ENCODE measurements at regions not wholly inside any gene's neighbourhood (a gene's known extent, or its start where the extent isn't known, plus 50 kb on each side); places are given as distances from the start of the nearest gene placed in this dataset.

- TF ChIP-seq, protein P1, sequence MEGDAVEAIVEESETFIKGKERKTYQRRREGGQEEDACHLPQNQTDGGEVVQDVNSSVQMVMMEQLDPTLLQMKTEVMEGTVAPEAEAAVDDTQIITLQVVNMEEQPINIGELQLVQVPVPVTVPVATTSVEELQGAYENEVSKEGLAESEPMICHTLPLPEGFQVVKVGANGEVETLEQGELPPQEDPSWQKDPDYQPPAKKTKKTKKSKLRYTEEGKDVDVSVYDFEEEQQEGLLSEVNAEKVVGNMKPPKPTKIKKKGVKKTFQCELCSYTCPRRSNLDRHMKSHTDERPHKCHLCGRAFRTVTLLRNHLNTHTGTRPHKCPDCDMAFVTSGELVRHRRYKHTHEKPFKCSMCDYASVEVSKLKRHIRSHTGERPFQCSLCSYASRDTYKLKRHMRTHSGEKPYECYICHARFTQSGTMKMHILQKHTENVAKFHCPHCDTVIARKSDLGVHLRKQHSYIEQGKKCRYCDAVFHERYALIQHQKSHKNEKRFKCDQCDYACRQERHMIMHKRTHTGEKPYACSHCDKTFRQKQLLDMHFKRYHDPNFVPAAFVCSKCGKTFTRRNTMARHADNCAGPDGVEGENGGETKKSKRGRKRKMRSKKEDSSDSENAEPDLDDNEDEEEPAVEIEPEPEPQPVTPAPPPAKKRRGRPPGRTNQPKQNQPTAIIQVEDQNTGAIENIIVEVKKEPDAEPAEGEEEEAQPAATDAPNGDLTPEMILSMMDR (IDR thresholded peaks at IDR 0.05; ENCODE audit: insufficient read depth, low read length, poor library complexity, severe bottlenecking), result no peak
- Histone ChIP-seq H3K27me3 (ENCODE audit: control insufficient read depth, insufficient read depth, low read length) (peaks cover 10% of the 10 kb centered on the region), H3K4me3 (ENCODE audit: low read depth, low read length) (no peak overlapping the region), H3K36me3 (ENCODE audit: control insufficient read depth, insufficient read depth, low read length) (no peaks in the 10 kb centered on the region)
- DNase-seq (ENCODE audit: low read depth), result no peak
These were observed 93.1 kb downstream of the PCDH1 start for GRCh38 chr5:141785135-141785534.

DNA sequence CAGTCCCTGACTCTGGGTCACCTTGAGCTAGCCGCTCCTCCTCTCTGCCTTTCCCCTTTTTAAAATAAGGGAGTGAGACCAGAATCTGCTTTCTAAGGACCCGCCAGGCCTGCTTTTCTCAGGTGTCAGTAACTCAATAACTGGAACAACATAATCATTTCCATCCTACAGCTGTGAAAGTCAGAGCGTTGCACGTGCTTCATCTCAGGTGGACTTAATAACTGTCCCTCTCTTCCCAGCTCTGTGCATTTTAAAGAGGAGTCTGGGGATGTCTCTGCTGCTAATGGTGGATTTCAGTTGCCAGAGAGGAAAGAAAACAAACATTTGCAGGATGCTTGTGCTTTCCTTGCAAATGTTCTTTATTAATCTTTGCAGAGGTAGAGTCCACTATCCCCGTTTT is 93.7 kb downstream of the PCDH1 start:
- DNase-seq (ENCODE audit: low read depth), result no peak
- peaks cover 10% of the 10 kb centered on the region for H3K27me3 ChIP-seq (ENCODE audit: control insufficient read depth, insufficient read depth, low read length)
- no peak overlapping the region for H3K4me3 ChIP-seq (ENCODE audit: low read depth, low read length)
- no peaks in the 10 kb centered on the region for H3K36me3 ChIP-seq (ENCODE audit: control insufficient read depth, insufficient read depth, low read length)
- TF ChIP-seq, protein P1 (IDR thresholded peaks at IDR 0.05; ENCODE audit: insufficient read depth, low read length, poor library complexity, severe bottlenecking), result no peak

GRCh38 chr5:141783947-141784296 is 94.3 kb downstream of the PCDH1 start:
- H3K27me3 ChIP-seq (ENCODE audit: control insufficient read depth, insufficient read depth, low read length), result peaks cover 7% of the 10 kb centered on the region
- H3K36me3 ChIP-seq (ENCODE audit: control insufficient read depth, insufficient read depth, low read length), result no peaks in the 10 kb centered on the region
- TF ChIP-seq, protein P1 (IDR thresholded peaks at IDR 0.05; ENCODE audit: insufficient read depth, low read length, poor library complexity, severe bottlenecking), result no peak
- no peak overlapping the region for H3K4me3 ChIP-seq (ENCODE audit: low read depth, low read length)
- no peak for DNase-seq (ENCODE audit: low read depth)

GRCh38 chr5:141783005-141783946 is 94.9 kb downstream of the PCDH1 start:
- peaks cover 1% of the 10 kb centered on the region for H3K27me3 ChIP-seq (ENCODE audit: control insufficient read depth, insufficient read depth, low read length)
- H3K36me3 ChIP-seq (ENCODE audit: control insufficient read depth, insufficient read depth, low read length), result no peaks in the 10 kb centered on the region
- no peak overlapping the region for H3K4me3 ChIP-seq (ENCODE audit: low read depth, low read length)
- TF ChIP-seq, protein P1 (IDR thresholded peaks at IDR 0.05; ENCODE audit: insufficient read depth, low read length, poor library complexity, severe bottlenecking), result no peak
- DNase-seq (ENCODE audit: low read depth), result peak; percentile 62

DNA sequence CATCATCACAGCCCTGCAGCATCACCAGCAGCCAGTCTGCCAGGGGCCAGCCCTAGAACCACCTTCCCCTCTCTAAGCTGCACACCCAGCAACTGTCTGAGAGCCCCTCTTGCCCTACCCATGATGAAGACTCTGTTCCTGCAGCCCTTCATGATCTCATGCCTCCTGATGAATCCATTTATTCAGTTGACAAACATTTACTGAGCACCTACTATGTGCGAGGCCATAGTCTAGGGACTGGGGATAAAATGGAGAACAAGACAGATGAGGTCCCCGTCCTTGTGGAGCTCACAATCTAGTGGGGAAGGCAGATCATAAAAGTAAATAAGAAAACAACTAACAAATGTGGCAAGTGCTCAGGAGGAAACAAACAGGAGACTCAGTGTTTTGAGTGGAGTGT is 96.3 kb downstream of the PCDH1 start:
- H3K27me3 ChIP-seq (ENCODE audit: control insufficient read depth, insufficient read depth, low read length), result no peaks in the 10 kb centered on the region
- H3K36me3 ChIP-seq (ENCODE audit: control insufficient read depth, insufficient read depth, low read length), result no peaks in the 10 kb centered on the region
- no peak for DNase-seq (ENCODE audit: low read depth)
- H3K4me3 ChIP-seq (ENCODE audit: low read depth, low read length), result no peak overlapping the region
- TF ChIP-seq, protein P1 (IDR thresholded peaks at IDR 0.05; ENCODE audit: insufficient read depth, low read length, poor library complexity, severe bottlenecking), result no peak
